ENCODE measurements at regions not wholly inside any gene's neighbourhood (a gene's known extent, or its start where the extent isn't known, plus 50 kb on each side); places are given as distances from the start of the nearest gene placed in this dataset.

GRCh38 chr5:165892383-165892782, 2387.0 kb downstream of the MAT2B start:
- Histone ChIP-seq H3K9ac (ENCODE audit: control insufficient read depth, insufficient read depth, low read length) (no peak overlapping the region), H3K27ac (ENCODE audit: control insufficient read depth, insufficient read depth) (no peak overlapping the region), H3K4me1 (ENCODE audit: control insufficient read depth, insufficient read depth, low read length) (no peaks in the 10 kb centered on the region), H3K9me3 (replicated peaks; ENCODE audit: control insufficient read depth, insufficient read depth, low read length) (no peaks in the 10 kb centered on the region), H3K27me3 (replicated peaks in 1 of 2; ENCODE audit: control insufficient read depth in 2 of 2, insufficient read depth in 2 of 2, low read length in 1 of 2) (no peaks in the 10 kb centered on the region), H3K79me2 (ENCODE audit: control insufficient read depth, insufficient read depth, low read length) (no peaks in the 10 kb centered on the region), H3K4me3 (no peak overlapping the region), H3K36me3 (ENCODE audit: control insufficient read depth in 2 of 2, insufficient read depth in 2 of 2, low read length in 1 of 2) (no peaks in the 10 kb centered on the region), H4K20me1 (ENCODE audit: control insufficient read depth, insufficient read depth) (no peaks in the 10 kb centered on the region), H2AFZ (ENCODE audit: control insufficient read depth, low read depth, low read length) (no peak overlapping the region), H3K4me2 (ENCODE audit: control insufficient read depth, insufficient read depth) (no peak overlapping the region)
- no TSS peak for BruUV-seq (replicated peaks)
- no peak for FAIRE-seq
- 48% methylated on average over 6 of the region's 6 CpGs for WGBS (ENCODE audit: insufficient coverage, insufficient replicate concordance, low lambda C conversion rate, missing lambda C conversion rate)
- intact Hi-C loops (cut with micrococcal nuclease; ENCODE audit: unreplicated experiment): no loop called here
- ChIA-PET RAD21 (ENCODE audit: unreplicated experiment) (no interaction called here), SMC1A (ENCODE audit: uncharacterized antibody, unreplicated experiment) (no interaction called here), CTCF (interaction anchor here (1.0 kb wide), 1 partner anchor 12 kb away, joined by 3 read pairs; no protein-coding TSS in a partner anchor), POLR2A (interaction anchor here (0.6 kb wide), 1 partner anchor 662 kb away, joined by 5 read pairs; no protein-coding TSS in a partner anchor)
- DNase-seq (ENCODE audit: low read depth, low spot score): no peak
- ATAC-seq: no peak
- TF ChIP-seq BHLHE40 (IDR thresholded peaks at IDR 0.05; ENCODE audit: borderline replicate concordance in 1 of 2, low read depth in 2 of 2, low read length in 1 of 2) (no peak), BACH1 (IDR thresholded peaks at IDR 0.05; ENCODE audit: borderline replicate concordance) (no peak)
- in situ Hi-C loops (cut with MboI): no loop called here

DNA sequence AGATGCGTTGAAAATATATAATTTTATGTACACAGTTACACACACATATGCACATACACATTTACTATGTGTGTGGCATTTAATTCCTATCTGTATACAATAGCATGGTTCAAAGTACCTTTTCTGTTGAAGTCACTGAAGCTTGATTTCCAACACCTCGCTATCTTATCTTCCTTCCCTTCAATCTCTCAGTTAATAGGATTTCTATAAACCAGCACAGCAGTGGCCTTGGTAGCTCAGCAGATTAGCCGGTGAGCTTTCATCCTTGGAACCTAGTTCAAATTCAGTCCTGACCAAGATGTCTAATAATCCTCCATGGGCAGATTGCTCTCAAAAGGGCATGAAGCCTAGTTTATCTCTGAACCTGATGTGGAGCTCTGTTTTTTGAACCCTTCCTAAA, 2389.5 kb downstream of the MAT2B start:
- DNase-seq (ENCODE audit: low read depth, low spot score): no peak
- H3K9ac ChIP-seq (ENCODE audit: control insufficient read depth, insufficient read depth, low read length): no peak overlapping the region
- intact Hi-C loops (cut with micrococcal nuclease; ENCODE audit: unreplicated experiment) (no loop called here), in situ Hi-C loops (cut with MboI) (no loop called here)
- FAIRE-seq: no peak
- no peak overlapping the region for H3K4me2 ChIP-seq (ENCODE audit: control insufficient read depth, insufficient read depth)
- ChIA-PET POLR2A (no interaction called here), RAD21 (ENCODE audit: unreplicated experiment) (no interaction called here), SMC1A (ENCODE audit: uncharacterized antibody, unreplicated experiment) (interaction anchor here (1.5 kb wide), 1 partner anchor 9 kb away, joined by 5 read pairs; no protein-coding TSS in a partner anchor), CTCF (no interaction called here)
- no peaks in the 10 kb centered on the region for H3K27me3 ChIP-seq (replicated peaks in 1 of 2; ENCODE audit: control insufficient read depth in 2 of 2, insufficient read depth in 2 of 2, low read length in 1 of 2)
- WGBS (ENCODE audit: insufficient coverage, insufficient replicate concordance, low lambda C conversion rate, missing lambda C conversion rate): 15% methylated on average over 3 of the region's 3 CpGs
- H3K79me2 ChIP-seq (ENCODE audit: control insufficient read depth, insufficient read depth, low read length): no peaks in the 10 kb centered on the region
- BruUV-seq (replicated peaks): no TSS peak
- no peaks in the 10 kb centered on the region for H3K9me3 ChIP-seq (replicated peaks; ENCODE audit: control insufficient read depth, insufficient read depth, low read length)
- no peak overlapping the region for H3K4me3 ChIP-seq
- ATAC-seq: no peak
- no peak overlapping the region for H3K27ac ChIP-seq (ENCODE audit: control insufficient read depth, insufficient read depth)
- H2AFZ ChIP-seq (ENCODE audit: control insufficient read depth, low read depth, low read length): no peak overlapping the region
- H3K36me3 ChIP-seq (ENCODE audit: control insufficient read depth in 2 of 2, insufficient read depth in 2 of 2, low read length in 1 of 2): no peaks in the 10 kb centered on the region
- H3K4me1 ChIP-seq (ENCODE audit: control insufficient read depth, insufficient read depth, low read length): no peaks in the 10 kb centered on the region
- no peaks in the 10 kb centered on the region for H4K20me1 ChIP-seq (ENCODE audit: control insufficient read depth, insufficient read depth)
- TF ChIP-seq MTA2 (IDR thresholded peaks at IDR 0.05; ENCODE audit: low read depth) (no peak), RAD51 (IDR thresholded peaks at IDR 0.05) (no peak), HDAC6 (IDR thresholded peaks at IDR 0.05; ENCODE audit: unreplicated experiment) (no peak), KDM1A (IDR thresholded peaks at IDR 0.05; ENCODE audit: borderline replicate concordance) (no peak), ZNF24 (IDR thresholded peaks at IDR 0.05) (no peak), IKZF1 (conservative IDR thresholded peaks at IDR 0.05) (no peak)
- TF ChIP-seq, protein P1, sequence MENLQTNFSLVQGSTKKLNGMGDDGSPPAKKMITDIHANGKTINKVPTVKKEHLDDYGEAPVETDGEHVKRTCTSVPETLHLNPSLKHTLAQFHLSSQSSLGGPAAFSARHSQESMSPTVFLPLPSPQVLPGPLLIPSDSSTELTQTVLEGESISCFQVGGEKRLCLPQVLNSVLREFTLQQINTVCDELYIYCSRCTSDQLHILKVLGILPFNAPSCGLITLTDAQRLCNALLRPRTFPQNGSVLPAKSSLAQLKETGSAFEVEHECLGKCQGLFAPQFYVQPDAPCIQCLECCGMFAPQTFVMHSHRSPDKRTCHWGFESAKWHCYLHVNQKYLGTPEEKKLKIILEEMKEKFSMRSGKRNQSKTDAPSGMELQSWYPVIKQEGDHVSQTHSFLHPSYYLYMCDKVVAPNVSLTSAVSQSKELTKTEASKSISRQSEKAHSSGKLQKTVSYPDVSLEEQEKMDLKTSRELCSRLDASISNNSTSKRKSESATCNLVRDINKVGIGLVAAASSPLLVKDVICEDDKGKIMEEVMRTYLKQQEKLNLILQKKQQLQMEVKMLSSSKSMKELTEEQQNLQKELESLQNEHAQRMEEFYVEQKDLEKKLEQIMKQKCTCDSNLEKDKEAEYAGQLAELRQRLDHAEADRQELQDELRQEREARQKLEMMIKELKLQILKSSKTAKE (IDR thresholded peaks at IDR 0.05; ENCODE audit: low read depth, poor library complexity, severe bottlenecking): no peak
- TF ChIP-seq, protein P2, sequence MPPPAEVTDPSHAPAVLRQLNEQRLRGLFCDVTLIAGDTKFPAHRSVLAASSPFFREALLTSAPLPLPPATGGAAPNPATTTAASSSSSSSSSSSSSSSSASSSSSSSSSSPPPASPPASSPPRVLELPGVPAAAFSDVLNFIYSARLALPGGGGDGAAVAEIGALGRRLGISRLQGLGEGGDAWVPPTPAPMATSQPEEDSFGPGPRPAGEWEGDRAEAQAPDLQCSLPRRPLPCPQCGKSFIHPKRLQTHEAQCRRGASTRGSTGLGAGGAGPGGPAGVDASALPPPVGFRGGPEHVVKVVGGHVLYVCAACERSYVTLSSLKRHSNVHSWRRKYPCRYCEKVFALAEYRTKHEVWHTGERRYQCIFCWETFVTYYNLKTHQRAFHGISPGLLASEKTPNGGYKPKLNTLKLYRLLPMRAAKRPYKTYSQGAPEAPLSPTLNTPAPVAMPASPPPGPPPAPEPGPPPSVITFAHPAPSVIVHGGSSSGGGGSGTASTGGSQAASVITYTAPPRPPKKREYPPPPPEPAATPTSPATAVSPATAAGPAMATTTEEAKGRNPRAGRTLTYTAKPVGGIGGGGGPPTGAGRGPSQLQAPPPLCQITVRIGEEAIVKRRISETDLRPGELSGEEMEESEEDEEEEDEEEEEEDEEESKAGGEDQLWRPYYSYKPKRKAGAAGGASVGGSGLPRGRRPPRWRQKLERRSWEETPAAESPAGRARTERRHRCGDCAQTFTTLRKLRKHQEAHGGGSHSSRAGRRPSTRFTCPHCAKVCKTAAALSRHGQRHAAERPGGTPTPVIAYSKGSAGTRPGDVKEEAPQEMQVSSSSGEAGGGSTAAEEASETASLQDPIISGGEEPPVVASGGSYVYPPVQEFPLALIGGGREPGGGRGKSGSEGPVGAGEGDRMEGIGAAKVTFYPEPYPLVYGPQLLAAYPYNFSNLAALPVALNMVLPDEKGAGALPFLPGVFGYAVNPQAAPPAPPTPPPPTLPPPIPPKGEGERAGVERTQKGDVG (CRISPR knock-in tag; IDR thresholded peaks at IDR 0.05): no peak

Data from GM12878 (cell line).